ENCODE measurements at regions not wholly inside any gene's neighbourhood (a gene's known extent, or its start where the extent isn't known, plus 50 kb on each side); places are given as distances from the start of the nearest gene placed in this dataset.

- in situ Hi-C loops (cut with HindIII; ENCODE audit: extremely low pct_ligation_motif_present, low pct_unique_long_range_greater_than_20kb) = no loop called here
- DNase-seq (ENCODE audit: low spot score) = no peak
- H3K27me3 ChIP-seq (ENCODE audit: control insufficient read depth in 1 of 2, insufficient read depth in 2 of 2, low read length in 2 of 2) = no peaks in the 10 kb centered on the region; a peak in 1 of 5 replicates
- no peak overlapping the region for H2AFZ ChIP-seq (ENCODE audit: low read length)
- FAIRE-seq = no peak
- BruUV-seq (replicated peaks) = no TSS peak
- H3K4me2 ChIP-seq (ENCODE audit: low read depth, low read length) = no peak overlapping the region
- TF ChIP-seq TFE3 (CRISPR knock-in tag; IDR thresholded peaks at IDR 0.05) (no peak), JUN (CRISPR knock-in tag; IDR thresholded peaks at IDR 0.05) (no peak), ZNF282 (IDR thresholded peaks at IDR 0.05; ENCODE audit: partially characterized antibody) (no peak), ZNF83 (CRISPR knock-in tag; IDR thresholded peaks at IDR 0.05; ENCODE audit: borderline replicate concordance) (no peak), JARID2 (CRISPR knock-in tag; IDR thresholded peaks at IDR 0.05; ENCODE audit: insufficient replicate concordance) (no peak)
- ChIA-PET CTCF (ENCODE audit: low intra/inter-chr PET ratio, low total read pairs) (no interaction called here), POLR2A (no interaction called here)
- no peaks in the 10 kb centered on the region for H3K4me1 ChIP-seq (ENCODE audit: insufficient read depth, low read length)
- no peaks in the 10 kb centered on the region for H4K20me1 ChIP-seq (ENCODE audit: insufficient read depth, low read length)
- no peak overlapping the region for H3K27ac ChIP-seq (ENCODE audit: extremely low read length, insufficient read depth, low read length)
- intact Hi-C loops (cut with micrococcal nuclease; ENCODE audit: unreplicated experiment) = no loop called here
- H3K79me2 ChIP-seq (ENCODE audit: insufficient read depth, low read length) = no peaks in the 10 kb centered on the region
- H3K9me3 ChIP-seq (ENCODE audit: low read length) = no peaks in the 10 kb centered on the region; the same call in 1 of the 2 replicates
- H3K4me3 ChIP-seq (replicated peaks in 1 of 3; ENCODE audit: insufficient read depth in 1 of 3, low read depth in 2 of 3, low read length in 3 of 3) = no peak overlapping the region
- no peaks in the 10 kb centered on the region for H3K36me3 ChIP-seq (replicated peaks in 1 of 2; ENCODE audit: control insufficient read depth in 1 of 2, insufficient read depth in 2 of 2, low read length in 2 of 2)
- 38% methylated on average over 7 of the region's 7 CpGs for WGBS (ENCODE audit: low lambda C conversion rate)
- ATAC-seq = no peak
- H3K9ac ChIP-seq (ENCODE audit: insufficient read depth, low read depth, low read length) = no peak overlapping the region
Measured at GRCh38 chr20:20856306-20856705, 143.9 kb upstream of the RALGAPA2 start.

GRCh38 chr20:20851385-20851784 is 138.9 kb upstream of the RALGAPA2 start:
- TF ChIP-seq TERF1 (CRISPR knock-in tag; IDR thresholded peaks at IDR 0.05) = no peak
- TF ChIP-seq ZC3H13 (CRISPR knock-in tag; IDR thresholded peaks at IDR 0.05) = no peak
- WGBS (ENCODE audit: low lambda C conversion rate) = 2% methylated on average over 1 of the region's 1 CpG
- ChIA-PET CTCF (ENCODE audit: low intra/inter-chr PET ratio, low total read pairs) (no interaction called here), POLR2A (no interaction called here)
- H3K4me1 ChIP-seq (ENCODE audit: insufficient read depth, low read length) = no peaks in the 10 kb centered on the region
- FAIRE-seq = no peak
- H3K79me2 ChIP-seq (ENCODE audit: insufficient read depth, low read length) = no peaks in the 10 kb centered on the region
- no peak overlapping the region for H3K27ac ChIP-seq (ENCODE audit: extremely low read length, insufficient read depth, low read length)
- intact Hi-C loops (cut with micrococcal nuclease; ENCODE audit: unreplicated experiment) = no loop called here
- no peaks in the 10 kb centered on the region for H3K36me3 ChIP-seq (replicated peaks in 1 of 2; ENCODE audit: control insufficient read depth in 1 of 2, insufficient read depth in 2 of 2, low read length in 2 of 2)
- H2AFZ ChIP-seq (ENCODE audit: low read length) = no peak overlapping the region
- no peak overlapping the region for H3K4me3 ChIP-seq (replicated peaks in 1 of 3; ENCODE audit: insufficient read depth in 1 of 3, low read depth in 2 of 3, low read length in 3 of 3)
- in situ Hi-C loops (cut with HindIII; ENCODE audit: extremely low pct_ligation_motif_present, low pct_unique_long_range_greater_than_20kb) = no loop called here
- no peaks in the 10 kb centered on the region for H4K20me1 ChIP-seq (ENCODE audit: insufficient read depth, low read length)
- ATAC-seq = no peak
- H3K27me3 ChIP-seq (ENCODE audit: control insufficient read depth in 1 of 2, insufficient read depth in 2 of 2, low read length in 2 of 2) = peaks cover 3 to 31% of the 10 kb centered on the region in 2 experiments; a peak in 4 of 5 replicates
- H3K4me2 ChIP-seq (ENCODE audit: low read depth, low read length) = no peak overlapping the region
- no peaks in the 10 kb centered on the region; the same call in 1 of the 2 replicates for H3K9me3 ChIP-seq (ENCODE audit: low read length)
- no TSS peak for BruUV-seq (replicated peaks)
- no peak overlapping the region for H3K9ac ChIP-seq (ENCODE audit: insufficient read depth, low read depth, low read length)
- no peak for DNase-seq (ENCODE audit: low spot score)
